HUES48 (cell line): ENCODE measurements at regions not wholly inside any gene's neighbourhood (a gene's known extent, or its start where the extent isn't known, plus 50 kb on each side); places are given as distances from the start of the nearest gene placed in this dataset.
"Not testable (repeated sequence)": the region's sequence is repeated elsewhere in the genome, so short reads cannot be mapped to it uniquely, and the experiment has no call there.

Experiments used
- H3K27ac ChIP-seq: one replicate; pipeline ENCODE4 v1.7.0; 2013; ENCODE audit warnings: low read depth, low read length, inconsistent platforms
- H3K27me3 ChIP-seq: 2 replicates; pipeline ENCODE4 v1.6.1; 2013; ENCODE audit warnings: mild to moderate bottlenecking, low read length; ENCODE audit not compliant: control insufficient read depth, insufficient read depth
- H3K36me3 ChIP-seq: 2 replicates; pipeline ENCODE4 v1.6.1; 2013; ENCODE audit warnings: low read length; ENCODE audit not compliant: control insufficient read depth, insufficient read depth
- H3K4me1 ChIP-seq: 2 replicates; pipeline ENCODE4 v1.6.1; 2013; ENCODE audit warnings: mild to moderate bottlenecking, low read length; ENCODE audit not compliant: control insufficient read depth, insufficient read depth
- H3K4me3 ChIP-seq: 2 replicates; pipeline ENCODE4 v1.5.1; 2013; ENCODE audit warnings: mild to moderate bottlenecking, low read depth, low read length
- H3K9ac ChIP-seq: 2 replicates; pipeline ENCODE4 v1.6.1; 2013; ENCODE audit warnings: mild to moderate bottlenecking, low read depth, low read length, moderate library complexity
- H3K9me3 ChIP-seq: 2 replicates; pipeline ENCODE4 v1.6.1; 2013; ENCODE audit warnings: low read length; ENCODE audit not compliant: control insufficient read depth, insufficient read depth

GRCh38 chrX:96181605-96182004 is 503.0 kb upstream of the DIAPH2 start:
- H3K4me3 ChIP-seq = no peak overlapping the region
- no peak overlapping the region for H3K9ac ChIP-seq
- no peak overlapping the region for H3K27ac ChIP-seq
- H3K9me3 ChIP-seq = no peaks in the 10 kb centered on the region
- no peaks in the 10 kb centered on the region for H3K36me3 ChIP-seq
- H3K27me3 ChIP-seq = no peaks in the 10 kb centered on the region
- peaks cover 19% of the 10 kb centered on the region for H3K4me1 ChIP-seq

GRCh38 chrX:96182366-96182765 is 502.3 kb upstream of the DIAPH2 start:
- H3K9me3 ChIP-seq = no peaks in the 10 kb centered on the region
- H3K27ac ChIP-seq = no peak overlapping the region
- H3K4me3 ChIP-seq = no peak overlapping the region
- no peaks in the 10 kb centered on the region for H3K36me3 ChIP-seq
- H3K4me1 ChIP-seq = peaks cover 19% of the 10 kb centered on the region
- no peak overlapping the region for H3K9ac ChIP-seq
- no peaks in the 10 kb centered on the region for H3K27me3 ChIP-seq

GRCh38 chrX:96183391-96183790 is 501.3 kb upstream of the DIAPH2 start:
- Histone ChIP-seq H3K27ac (no peak overlapping the region), H3K9ac (no peak overlapping the region), H3K4me3 (no peak overlapping the region), H3K36me3 (no peaks in the 10 kb centered on the region), H3K27me3 (no peaks in the 10 kb centered on the region), H3K9me3 (no peaks in the 10 kb centered on the region), H3K4me1 (peaks cover 19% of the 10 kb centered on the region)

- Histone ChIP-seq H3K9me3 (no peaks in the 10 kb centered on the region), H3K4me1 (peaks cover 19% of the 10 kb centered on the region), H3K27ac (no peak overlapping the region), H3K27me3 (no peaks in the 10 kb centered on the region), H3K9ac (no peak overlapping the region), H3K4me3 (no peak overlapping the region), H3K36me3 (no peaks in the 10 kb centered on the region)
Measured at GRCh38 chrX:96183843-96184242, 500.8 kb upstream of the DIAPH2 start.

GRCh38 chrX:96204928-96205327 is 479.7 kb upstream of the DIAPH2 start:
- Histone ChIP-seq H3K4me1 (no peaks in the 10 kb centered on the region), H3K9me3 (no peaks in the 10 kb centered on the region), H3K4me3 (no peak overlapping the region), H3K36me3 (no peaks in the 10 kb centered on the region), H3K27me3 (no peaks in the 10 kb centered on the region), H3K9ac (no peak overlapping the region), H3K27ac (no peak overlapping the region)

DNA sequence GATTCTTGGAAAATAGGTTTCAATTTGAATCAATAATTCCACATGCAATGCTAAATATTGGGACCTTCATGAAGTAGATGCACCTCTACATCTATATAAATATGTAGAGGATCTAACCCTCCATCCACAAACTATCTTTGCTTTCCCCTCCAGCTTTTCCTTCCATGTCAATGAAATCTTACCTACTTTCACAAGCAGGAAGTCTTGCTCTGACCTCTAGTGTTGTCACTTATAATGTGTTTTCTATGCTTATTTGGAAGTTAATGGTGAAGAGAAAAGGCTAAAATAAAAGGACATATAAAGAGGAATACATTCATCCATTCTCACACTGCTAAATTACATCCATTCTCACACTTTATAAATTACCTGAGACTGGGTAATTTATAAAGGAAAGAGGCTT is 472.7 kb upstream of the DIAPH2 start:
- Histone ChIP-seq H3K27ac (no peak overlapping the region), H3K4me3 (no peak overlapping the region), H3K9me3 (peaks cover 15% of the 10 kb centered on the region; the same call in 1 of the 2 replicates), H3K9ac (no peak overlapping the region), H3K36me3 (no peaks in the 10 kb centered on the region), H3K4me1 (no peaks in the 10 kb centered on the region), H3K27me3 (no peaks in the 10 kb centered on the region; the same call in 1 of the 2 replicates)

DNA sequence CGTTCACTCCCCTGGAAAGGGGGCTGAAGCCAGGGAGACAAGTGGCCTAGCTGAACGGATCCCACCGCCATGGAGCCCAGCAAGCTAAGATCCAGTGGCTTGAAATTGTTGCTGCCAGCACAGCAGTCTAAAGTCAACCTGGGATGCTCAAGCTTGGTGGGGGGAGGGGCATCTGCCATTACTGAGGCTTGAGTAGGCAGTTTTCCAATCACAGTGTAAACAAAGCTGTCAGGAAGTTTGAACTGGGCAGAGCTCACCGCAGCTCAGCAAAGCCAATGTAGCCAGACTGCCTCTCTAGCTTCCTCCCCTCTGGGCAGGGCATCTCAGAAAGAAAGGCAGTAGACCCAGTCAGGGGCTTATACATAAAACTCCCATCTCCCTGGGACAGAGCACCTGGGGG is 470.0 kb upstream of the DIAPH2 start:
- not testable (repeated sequence) for H3K4me1 ChIP-seq, H3K4me3 ChIP-seq, H3K27me3 ChIP-seq, H3K27ac ChIP-seq, H3K36me3 ChIP-seq, H3K9ac ChIP-seq
- peaks cover 15% of the 10 kb centered on the region; the same call in 1 of the 2 replicates for H3K9me3 ChIP-seq

DNA sequence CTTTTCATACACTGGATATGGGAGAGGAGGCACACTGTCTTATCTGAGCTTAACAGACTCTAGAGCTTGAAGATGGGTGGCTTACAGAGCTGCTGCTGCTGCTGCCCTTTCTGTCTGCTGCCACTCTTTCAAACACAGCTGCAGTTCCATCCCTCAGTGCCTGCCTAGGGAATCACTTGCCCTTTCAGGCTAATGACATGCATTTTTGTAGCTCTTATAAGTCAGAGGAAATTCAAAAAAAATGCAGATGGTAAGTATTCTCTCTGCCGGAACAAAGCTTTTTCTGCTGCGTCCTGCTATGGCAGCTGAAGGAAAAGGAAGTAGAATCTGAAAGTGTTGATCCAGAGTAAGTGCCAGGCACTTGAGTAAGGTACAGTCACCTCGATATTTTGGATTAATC is 460.4 kb upstream of the DIAPH2 start:
- H3K9me3 ChIP-seq = no peaks in the 10 kb centered on the region

DNA sequence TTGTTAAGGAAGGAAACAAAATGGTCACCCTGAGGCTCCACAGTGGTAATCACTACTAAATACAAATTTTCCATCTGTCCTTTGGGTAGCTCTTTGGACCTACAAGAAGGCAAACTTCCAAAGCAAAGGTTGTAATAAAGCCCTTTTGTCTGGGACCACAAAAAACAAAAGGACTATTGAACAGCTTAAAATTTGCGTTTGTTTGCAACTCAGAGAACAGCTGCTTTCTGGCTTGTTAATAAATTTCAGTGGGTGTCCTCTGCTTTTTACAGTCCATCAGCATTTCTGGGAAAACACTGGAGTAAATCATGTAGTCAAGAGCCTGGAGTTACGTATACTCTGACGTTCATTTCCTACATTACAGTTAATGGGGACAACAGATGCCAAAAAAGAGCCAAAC is 439.7 kb upstream of the DIAPH2 start:
- H3K36me3 ChIP-seq = no peaks in the 10 kb centered on the region
- H3K9me3 ChIP-seq = no peaks in the 10 kb centered on the region
- no peak overlapping the region for H3K9ac ChIP-seq
- peaks cover 15% of the 10 kb centered on the region for H3K4me1 ChIP-seq
- no peaks in the 10 kb centered on the region for H3K27me3 ChIP-seq
- no peak overlapping the region for H3K27ac ChIP-seq
- H3K4me3 ChIP-seq = no peak overlapping the region

More for the DNA sequence above, 460.4 kb upstream of the DIAPH2 start:
- H3K4me3 ChIP-seq = no peak overlapping the region
- H3K27me3 ChIP-seq = no peaks in the 10 kb centered on the region
- no peak overlapping the region for H3K9ac ChIP-seq
- no peak overlapping the region for H3K27ac ChIP-seq
- peaks cover 5% of the 10 kb centered on the region; the same call in 1 of the 2 replicates for H3K4me1 ChIP-seq
- H3K36me3 ChIP-seq = no peaks in the 10 kb centered on the region

DNA sequence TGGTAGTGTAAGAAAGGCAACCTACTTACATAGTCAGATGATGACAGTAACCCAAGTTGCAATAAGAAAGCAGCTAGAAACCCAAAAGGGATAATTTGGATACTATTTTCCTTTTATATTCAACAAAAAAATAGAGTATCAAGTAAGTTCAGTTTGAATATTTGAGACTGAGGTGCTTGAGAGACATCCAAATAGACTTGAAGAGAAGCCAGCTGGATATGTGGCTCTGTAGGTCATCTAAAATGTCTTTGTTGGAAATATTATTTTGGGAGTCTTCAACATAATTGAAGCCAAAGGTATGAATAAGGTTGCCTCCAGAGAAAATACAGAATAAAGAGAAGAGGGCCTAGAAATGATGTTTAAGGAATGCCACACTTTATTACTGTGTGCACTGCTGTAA is 438.2 kb upstream of the DIAPH2 start:
- no peak overlapping the region for H3K27ac ChIP-seq
- H3K9ac ChIP-seq = no peak overlapping the region
- H3K27me3 ChIP-seq = no peaks in the 10 kb centered on the region

More for the DNA sequence above, 438.2 kb upstream of the DIAPH2 start:
- Histone ChIP-seq H3K4me3 (no peak overlapping the region), H3K36me3 (no peaks in the 10 kb centered on the region), H3K4me1 (peaks cover 15% of the 10 kb centered on the region), H3K9me3 (no peaks in the 10 kb centered on the region)
